ENCODE measurements at regions not wholly inside any gene's neighbourhood (a gene's known extent, or its start where the extent isn't known, plus 50 kb on each side); places are given as distances from the start of the nearest gene placed in this dataset.

GRCh38 chr9:129400001-129400970 is 220.6 kb downstream of the C9orf50 start:
- intact Hi-C loops (cut with DNase I) = no loop called here
- no peak for ATAC-seq
- peak; percentile 8 to 40 for DNase-seq
- Histone ChIP-seq H3K27ac (no peak overlapping the region), H3K4me3 (no peak overlapping the region), H3K4me1 (no peaks in the 10 kb centered on the region), H3K27me3 (ENCODE audit: insufficient read depth in 3 of 3, low read length in 2 of 3) (peaks cover 0 to 7% (median 0%) of the 10 kb centered on the region in 3 donors), H3K36me3 (ENCODE audit: insufficient read depth in 1 of 2, low read depth in 1 of 2) (no peaks in the 10 kb centered on the region), H3K9me3 (no peaks in the 10 kb centered on the region)
- WGBS, 3 donors = 81 to 83% (median 83%) methylated on average over 40 to 44 of the region's 44 CpGs
- no peak for TF ChIP-seq CTCF (IDR thresholded peaks at IDR 0.05)

GRCh38 chr9:129399634-129399990 is 221.3 kb downstream of the C9orf50 start:
- peak in 1 of 2 donors; percentile 3 for DNase-seq
- intact Hi-C loops (cut with DNase I) = no loop called here
- Histone ChIP-seq H3K4me3 (no peak overlapping the region), H3K9me3 (no peaks in the 10 kb centered on the region), H3K27ac (no peak overlapping the region), H3K4me1 (no peaks in the 10 kb centered on the region), H3K27me3 (ENCODE audit: insufficient read depth in 3 of 3, low read length in 2 of 3) (peaks cover 0 to 7% (median 0%) of the 10 kb centered on the region in 3 donors), H3K36me3 (ENCODE audit: insufficient read depth in 1 of 2, low read depth in 1 of 2) (no peaks in the 10 kb centered on the region)
- WGBS, 3 donors = 55 to 66% (median 65%) methylated on average over 8 of the region's 8 CpGs
- ATAC-seq = no peak
- no peak for TF ChIP-seq CTCF (IDR thresholded peaks at IDR 0.05)

GRCh38 chr9:129398961-129399633 is 221.0 kb upstream of the IER5L start:
- intact Hi-C loops (cut with DNase I) = no loop called here
- no peak overlapping the region for H3K27ac ChIP-seq
- no peak for TF ChIP-seq CTCF (IDR thresholded peaks at IDR 0.05)
- ATAC-seq (no peak), DNase-seq (peak; percentile 7 to 29)
- no peak overlapping the region for H3K4me3 ChIP-seq
- WGBS, 3 donors = 65 to 75% (median 70%) methylated on average over 21 of the region's 21 CpGs
- H3K4me1 ChIP-seq = no peaks in the 10 kb centered on the region
- H3K27me3 ChIP-seq (ENCODE audit: insufficient read depth in 3 of 3, low read length in 2 of 3) = peaks cover 0 to 7% (median 0%) of the 10 kb centered on the region in 3 donors
- no peaks in the 10 kb centered on the region for H3K9me3 ChIP-seq
- no peaks in the 10 kb centered on the region for H3K36me3 ChIP-seq (ENCODE audit: insufficient read depth in 1 of 2, low read depth in 1 of 2)

GRCh38 chr9:129398101-129398960 is 220.3 kb upstream of the IER5L start:
- DNase-seq = peak; percentile 2 to 28
- ATAC-seq = no peak
- Histone ChIP-seq H3K4me1 (no peaks in the 10 kb centered on the region), H3K36me3 (ENCODE audit: insufficient read depth in 1 of 2, low read depth in 1 of 2) (no peaks in the 10 kb centered on the region), H3K9me3 (no peaks in the 10 kb centered on the region), H3K4me3 (no peak overlapping the region), H3K27me3 (ENCODE audit: insufficient read depth in 3 of 3, low read length in 2 of 3) (peaks cover 0 to 7% (median 0%) of the 10 kb centered on the region in 3 donors), H3K27ac (no peak overlapping the region)
- no peak for TF ChIP-seq CTCF (IDR thresholded peaks at IDR 0.05)
- 80 to 86% (median 80%) methylated on average over 19 to 20 of the region's 20 CpGs for whole genome bisulfite sequencing, 3 donors
- intact Hi-C loops (cut with DNase I) = no loop called here

Measured in psoas muscle (tissue), 7 donors.